Stimulated activated CD8-positive, alpha-beta memory T cell treated with anti-CD3 and anti-CD28 coated beads, Interleukin-2, amount 100 ng/mL, for 48 hours (primary cell): ENCODE measurements at regions not wholly inside any gene's neighbourhood (a gene's known extent, or its start where the extent isn't known, plus 50 kb on each side); places are given as distances from the start of the nearest gene placed in this dataset.
"Not testable (repeated sequence)": the region's sequence is repeated elsewhere in the genome, so short reads cannot be mapped to it uniquely, and the experiment has no call there.

Experiments
- DNase-seq, 2 donors: peaks; one replicate each; pipeline ENCODE4 v3.0.0-alpha.2; 2020; ENCODE audit warnings: low read depth in 2 of 2

DNA sequence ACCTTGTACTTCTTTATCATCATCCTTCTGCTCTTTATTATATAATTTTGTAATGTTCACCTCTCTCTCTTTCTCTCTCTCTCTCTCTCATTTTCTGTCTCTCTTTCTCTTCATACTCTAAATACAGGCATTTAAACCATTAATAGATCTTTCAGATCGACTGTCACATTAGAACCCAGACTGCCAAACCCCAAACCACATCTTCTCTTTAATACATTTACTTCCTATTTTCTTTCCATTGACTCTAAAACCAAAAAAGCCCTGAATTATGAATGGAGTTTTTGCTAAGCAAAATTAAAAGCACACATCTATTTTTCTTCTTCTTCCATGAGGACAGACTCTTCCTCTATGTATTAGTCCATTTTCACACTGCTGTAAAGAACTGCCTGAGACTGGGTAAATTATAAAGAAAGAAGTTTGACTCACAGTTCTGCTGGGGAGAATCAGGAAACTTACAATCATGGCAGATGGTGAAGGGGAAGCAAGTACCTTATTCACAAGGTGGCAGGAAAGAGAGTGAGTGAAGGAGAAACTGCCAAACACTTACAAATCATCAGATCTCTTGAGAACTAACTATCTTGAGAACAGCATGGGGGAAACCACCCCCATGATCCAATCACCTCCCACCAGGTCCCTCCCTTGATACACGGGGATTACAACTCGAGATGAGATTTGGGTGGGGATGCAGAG lies 272.7 kb upstream of the MGMT start:
- no peak for DNase-seq

DNA sequence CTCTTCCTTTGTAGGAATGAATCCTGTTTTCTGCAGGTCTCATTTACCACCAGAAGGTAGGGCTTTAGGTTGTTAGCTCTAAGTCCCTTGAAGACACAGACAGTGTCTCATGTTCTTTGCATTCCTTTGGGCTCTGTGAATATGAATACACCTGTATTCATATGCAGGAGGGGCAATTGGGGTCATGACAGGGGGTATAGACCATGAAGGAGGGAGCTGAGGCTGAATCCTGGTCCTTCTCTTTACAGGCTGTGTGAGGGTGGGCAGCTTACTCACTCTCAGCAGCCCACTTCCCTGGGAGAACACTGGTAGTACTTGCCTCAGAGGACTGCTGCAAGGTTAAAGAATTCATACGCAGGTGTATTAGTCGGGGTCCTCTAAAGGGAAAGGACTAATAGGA lies 267.2 kb upstream of the MGMT start:
- DNase-seq: no peak

DNA sequence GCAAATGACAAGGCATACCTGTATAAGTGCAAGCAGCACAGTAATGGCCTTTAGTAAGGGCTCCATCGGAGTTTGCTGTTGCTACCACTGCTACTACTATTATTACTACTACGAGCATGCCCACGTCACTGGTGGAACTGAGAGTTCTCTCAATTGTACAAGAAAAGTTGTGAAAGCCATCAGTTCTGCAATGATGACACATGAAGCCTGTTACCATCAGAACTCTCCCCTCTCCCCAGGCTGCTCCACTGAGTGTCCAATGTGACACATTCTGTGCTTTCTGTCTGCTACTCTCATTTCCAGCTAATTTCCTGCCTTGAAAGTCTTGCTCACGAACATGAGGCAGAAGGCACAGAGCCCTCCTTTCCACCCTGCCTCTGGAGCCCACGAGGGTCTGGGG lies 263.2 kb upstream of the MGMT start:
- no peak for DNase-seq

DNA sequence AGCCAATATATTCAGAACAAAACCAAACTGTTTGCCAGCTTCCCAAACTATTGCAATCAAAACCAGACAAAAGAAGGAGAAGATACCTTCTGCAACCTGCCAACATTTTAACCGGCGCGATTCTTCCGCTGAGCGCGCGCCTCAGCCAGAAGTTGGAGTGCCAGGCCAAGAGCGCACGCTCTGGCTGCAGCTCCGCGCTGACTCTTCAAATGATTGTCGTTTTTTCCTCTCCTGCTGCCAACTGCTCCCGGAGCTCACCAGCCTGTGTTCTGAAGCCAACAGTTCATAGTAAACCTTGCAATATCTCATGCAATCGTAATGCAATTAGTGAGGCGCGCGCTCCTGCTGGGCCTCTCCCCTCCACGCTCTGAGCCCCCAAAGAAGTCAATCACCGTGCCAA lies 259.7 kb upstream of the MGMT start:
- no peak for DNase-seq

DNA sequence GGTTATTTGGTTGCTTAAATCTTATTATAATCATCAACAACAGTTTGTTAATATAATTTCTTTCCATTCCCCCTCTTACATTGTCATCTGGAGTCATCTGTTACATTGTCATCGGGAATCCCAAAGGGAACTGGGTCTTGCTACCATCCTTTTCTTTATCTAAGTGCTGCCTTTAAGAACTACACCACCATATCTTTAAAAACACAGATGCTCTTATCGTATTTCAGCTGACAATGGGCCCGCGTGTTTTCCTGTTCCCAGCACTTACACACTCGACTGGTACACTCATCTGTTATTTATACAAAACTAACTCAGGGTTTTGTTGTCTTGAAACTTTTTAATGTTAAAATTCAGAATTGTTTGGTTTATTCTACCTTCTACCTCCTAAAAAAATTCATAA lies 256.2 kb upstream of the MGMT start:
- no peak for DNase-seq

DNA sequence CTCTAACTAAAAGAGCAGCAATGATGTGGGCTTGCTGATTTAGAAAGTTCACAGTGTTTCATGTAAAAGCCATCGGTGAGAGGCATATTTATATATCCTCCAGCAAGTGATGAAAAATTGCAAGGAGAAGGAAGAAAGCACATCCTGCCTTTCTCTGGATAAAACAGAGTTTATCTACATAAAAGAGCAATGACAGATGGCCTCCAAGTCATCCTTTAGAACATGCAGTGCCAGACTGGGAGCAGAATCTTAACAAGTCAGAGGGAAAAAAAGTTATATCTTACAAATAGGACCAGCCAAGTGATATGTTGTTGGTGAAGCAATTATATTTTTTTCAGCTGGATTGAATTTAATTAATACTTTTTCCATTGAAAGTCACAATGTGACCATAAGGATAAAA lies 253.8 kb upstream of the MGMT start:
- no peak for DNase-seq

DNA sequence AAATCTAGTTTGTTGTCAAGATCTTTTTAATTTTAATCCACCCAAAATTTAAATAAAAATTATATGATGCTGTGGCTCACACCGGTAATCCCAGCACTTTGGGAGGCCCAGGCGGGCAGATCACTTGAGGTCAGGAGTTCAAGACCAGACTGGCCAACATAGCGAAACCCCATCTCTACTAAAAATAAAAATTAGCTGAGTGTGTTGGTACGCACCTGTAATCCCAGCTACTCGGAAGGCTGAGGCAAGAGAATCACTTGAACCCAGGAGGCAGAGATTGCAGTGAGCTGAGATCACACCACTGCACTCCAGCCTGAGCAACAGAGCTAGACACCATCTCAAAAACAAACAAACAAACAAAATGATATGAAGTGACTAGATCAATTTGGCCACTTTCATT lies 253.0 kb upstream of the MGMT start:
- DNase-seq: not testable (repeated sequence)

DNA sequence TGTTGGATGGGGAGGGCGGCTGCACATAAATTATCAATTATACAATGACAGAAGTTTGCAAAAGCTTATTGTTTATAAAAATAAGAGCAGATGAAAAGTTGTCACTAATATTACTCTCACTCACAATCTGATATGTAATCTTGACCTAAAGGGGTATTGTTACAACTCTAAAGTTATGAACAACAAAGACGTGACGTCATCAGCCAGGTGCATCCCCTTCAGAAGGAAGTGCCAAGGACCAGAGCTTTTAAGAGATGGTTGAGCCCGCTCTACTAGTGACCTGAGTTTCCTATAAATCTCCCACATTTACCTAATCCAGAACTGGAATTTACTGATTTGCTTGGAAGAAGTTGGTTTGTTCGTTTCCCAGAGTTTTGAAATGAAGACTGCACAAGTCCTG lies 247.7 kb upstream of the MGMT start:
- no peak for DNase-seq

DNA sequence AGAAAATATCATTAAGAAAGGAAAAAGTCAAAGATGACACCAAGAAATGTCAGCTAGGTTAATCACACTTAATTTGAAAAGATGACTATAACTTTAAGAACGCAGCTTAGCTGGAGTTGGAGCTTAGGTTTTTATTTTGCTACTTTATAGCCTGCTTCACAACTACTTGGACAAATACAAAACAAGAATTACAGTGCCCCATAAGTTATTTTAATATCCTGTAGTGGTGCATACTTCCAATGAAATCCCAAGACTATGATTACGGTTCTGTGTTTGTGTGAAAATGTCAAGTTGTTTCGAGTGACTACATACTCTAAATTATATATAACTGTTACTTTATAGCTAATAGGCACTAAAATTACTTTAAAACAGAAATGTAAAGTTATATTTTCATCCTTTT lies 244.6 kb upstream of the MGMT start:
- DNase-seq: no peak

DNA sequence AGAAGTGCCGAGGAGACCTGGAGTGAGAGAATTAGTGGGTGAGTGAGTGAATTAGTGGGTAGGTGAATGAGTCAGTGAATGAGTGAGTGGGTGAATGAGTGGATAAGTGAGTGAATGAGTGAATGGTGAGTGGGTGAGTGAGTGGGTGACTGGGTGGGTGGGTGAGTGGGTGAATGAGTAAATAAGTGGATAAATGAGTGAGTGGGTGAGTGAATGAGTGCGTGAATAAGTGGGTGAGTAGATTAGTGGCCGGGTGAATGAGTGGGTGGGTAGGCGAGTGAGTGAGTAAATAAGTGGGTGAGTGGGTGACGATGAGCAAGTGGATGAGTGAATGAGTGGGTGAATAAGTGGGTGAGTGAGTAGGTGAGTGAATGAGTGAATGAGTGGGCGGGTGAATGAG lies 243.7 kb upstream of the MGMT start:
- no peak for DNase-seq

DNA sequence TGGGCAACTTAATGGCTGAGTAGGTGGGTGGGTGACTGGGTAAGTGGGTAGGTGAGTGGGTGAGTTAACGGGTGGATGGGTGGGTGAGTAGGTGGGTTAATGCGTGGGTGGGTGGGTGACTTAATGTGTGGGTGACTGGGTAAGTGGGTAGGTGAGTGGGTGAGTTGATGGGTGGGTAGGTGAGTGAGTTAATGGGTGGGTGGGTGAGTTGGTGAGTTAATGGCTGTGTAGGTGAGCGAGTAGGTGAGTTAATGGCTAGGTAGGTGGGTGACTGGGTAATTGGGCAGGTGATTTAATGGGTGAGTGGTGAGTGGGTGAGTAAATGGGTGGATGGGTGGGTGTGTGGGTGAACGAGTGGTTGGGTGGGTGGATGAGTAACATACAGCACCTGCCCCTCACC lies 243.0 kb upstream of the MGMT start:
- DNase-seq: no peak

DNA sequence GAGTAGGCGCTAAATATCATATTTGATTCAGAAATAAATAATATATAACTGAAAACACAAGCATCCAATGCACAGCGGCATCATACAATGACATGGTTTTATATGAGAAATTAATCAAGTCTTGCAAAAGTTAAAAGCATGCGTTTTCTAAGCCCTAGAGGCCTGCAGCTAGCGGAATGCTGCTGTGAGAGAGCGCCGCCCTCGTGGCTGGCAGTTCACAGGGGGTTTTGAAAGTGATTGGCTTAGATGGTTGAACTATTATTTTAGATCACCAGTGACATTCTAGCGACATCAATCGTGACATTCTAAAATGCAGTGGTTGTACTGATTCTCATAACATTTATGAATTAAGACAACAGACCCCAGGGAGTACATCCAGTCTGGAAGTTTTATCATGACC lies 235.2 kb upstream of the MGMT start:
- no peak for DNase-seq

DNA sequence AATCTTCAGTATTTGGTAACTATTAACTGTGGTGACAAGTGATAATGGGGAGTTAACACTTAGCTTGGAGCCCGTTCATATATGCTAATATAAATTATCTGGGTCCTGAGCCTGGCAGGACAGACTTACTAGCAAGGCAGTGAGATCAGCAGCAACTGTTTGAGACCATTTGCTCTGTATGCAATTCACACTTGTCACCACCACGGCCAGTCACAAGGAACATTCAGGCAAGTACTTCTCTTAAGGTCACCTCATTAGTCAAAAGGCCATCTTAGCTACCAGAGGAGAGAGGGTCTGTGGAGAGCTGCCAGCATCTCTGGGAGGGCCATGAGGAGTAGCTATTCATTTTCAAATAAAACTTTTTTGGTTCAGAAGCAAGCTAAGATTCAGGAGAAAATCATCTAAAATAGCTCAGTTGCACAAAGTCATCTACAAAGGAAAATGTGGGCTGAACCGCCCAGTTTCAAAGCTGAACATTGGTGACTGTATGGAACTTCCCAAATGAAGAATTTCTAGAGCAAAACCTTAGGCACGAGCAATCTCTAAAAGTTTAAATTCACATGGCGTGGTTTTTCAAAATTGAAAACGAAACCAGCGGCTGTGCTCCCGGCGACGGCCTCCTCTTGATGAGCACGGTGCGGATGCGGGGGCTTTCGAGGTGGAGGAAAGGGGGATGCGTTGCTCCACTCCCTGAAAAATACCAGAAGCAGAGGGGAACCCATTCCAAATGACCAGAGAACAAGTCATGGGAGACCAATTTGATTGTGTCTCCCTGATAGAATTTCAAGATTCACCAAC lies 233.5 kb upstream of the MGMT start:
- DNase-seq: no peak

DNA sequence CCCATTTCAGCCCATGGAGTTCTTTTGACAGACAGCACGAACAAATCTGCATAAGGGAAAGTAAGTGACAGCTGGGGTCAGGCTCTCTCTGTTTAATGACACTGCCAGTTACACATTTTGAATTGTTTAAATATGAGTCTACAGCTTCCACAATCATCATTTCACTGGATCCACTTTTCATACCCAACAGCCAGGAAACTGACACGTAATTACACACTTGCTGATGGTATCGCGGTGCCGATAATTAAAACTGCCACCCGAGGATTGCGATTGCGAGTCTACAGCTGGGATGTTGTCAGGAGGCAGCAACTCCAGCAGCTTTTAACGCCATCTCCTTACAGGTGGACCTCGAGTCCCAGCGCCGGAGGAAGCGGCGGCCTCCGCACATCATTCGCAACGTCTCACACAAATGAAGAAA lies 230.8 kb upstream of the MGMT start:
- DNase-seq: no peak

DNA sequence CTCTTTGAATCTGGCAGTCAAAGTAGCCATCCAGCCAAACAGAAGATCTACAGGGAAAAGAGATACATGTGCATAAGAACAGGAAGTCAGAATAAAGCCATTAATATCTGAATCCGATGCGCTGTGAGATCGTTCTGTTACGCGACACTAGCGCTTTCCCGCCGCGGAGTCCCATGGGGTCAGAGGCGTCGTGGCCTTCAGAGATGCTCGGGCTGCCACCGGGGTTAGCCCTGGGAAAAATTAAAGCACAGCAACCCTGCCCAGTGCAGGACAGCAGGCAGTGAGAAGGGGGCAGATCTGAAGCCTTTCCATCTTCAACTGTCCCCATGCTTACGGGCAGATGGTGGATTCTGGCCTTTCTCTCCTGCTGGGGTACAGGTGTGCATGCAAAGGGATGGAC lies 225.6 kb upstream of the MGMT start:
- DNase-seq: no peak

DNA sequence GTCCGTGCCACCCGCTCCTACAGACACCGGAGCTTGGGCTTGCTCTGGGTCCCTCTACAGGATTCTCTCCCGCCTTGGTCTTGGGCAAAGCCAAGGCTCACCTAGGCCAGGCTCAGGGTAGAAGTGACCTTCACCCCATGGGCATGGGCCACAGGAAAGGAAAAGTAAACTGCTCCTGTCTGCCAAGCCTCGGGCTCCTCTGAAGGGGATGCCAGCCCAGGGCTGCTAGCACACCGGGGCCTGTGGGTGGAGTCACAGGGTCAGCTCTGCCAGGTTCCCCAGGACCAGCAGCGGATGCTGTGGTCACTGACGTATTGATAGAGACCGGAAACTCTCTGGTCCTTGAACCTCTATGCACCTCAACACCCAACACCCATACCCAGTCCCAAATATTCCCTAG lies 222.7 kb upstream of the MGMT start:
- DNase-seq: no peak

DNA sequence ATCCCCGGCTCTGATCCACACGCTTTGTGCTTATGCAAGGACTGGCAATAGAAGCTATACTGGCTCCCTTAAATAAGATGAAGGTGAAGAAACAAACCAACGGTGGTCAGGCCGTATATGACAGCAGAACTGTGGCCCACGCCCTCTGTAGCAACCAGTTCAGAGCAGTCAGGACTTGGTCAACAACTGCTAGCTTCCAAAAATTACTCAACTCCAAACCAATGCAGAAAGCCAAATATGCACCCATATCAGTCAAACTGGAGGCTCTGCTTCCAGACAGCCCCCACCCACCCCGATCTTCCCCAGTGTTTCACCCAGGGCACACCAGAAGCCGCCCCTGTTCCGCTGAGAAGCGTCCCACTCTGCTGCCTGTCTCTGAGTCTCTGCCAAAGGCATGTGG lies 222.3 kb upstream of the MGMT start:
- no peak for DNase-seq

DNA sequence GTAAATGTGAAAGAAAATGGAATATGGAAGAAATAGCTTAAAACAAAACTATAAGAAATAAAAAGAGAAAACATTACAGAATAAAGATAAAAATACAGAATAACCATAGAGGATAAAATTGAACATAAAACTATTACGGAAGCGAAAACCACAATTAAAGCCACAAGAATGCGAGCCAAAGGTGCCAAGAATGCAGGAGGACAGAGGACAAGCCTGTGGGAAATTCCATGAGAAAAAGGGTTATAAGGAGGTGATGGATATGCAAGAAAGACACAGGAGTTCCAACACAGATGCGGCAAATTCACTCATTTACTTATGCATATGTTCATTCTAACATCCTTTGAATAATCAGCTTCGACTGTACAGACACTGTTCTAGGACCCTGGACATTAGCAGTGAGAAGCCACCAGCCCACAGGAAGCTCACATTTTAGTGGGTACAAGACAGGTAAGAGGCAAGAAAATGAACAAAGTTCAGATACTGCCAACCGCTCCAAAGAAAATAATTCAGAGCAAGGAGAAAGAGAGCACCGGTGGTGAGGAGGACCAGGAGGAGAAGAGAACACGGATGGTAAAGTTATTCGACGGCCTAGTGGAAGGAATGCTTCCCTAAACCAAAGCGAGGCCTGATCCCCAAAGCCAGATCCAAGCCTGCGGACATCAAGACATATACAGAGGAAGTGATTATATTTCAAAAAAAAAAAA lies 213.7 kb upstream of the MGMT start:
- DNase-seq: no peak

DNA sequence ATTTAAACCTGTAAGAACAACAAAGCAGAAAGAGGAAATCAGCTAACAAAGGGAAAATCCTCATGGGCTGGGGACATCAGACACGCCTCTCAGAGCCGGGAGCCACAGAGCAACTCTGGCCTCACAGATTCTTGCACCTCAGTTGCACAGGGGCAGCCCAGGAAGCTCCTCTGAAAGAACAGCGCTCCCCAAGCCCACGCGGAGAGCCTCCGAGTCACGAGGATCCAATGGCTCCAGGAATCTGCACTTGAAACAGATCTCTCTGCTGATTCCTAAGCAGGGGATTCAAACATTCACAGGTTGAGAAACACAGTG lies 213.2 kb upstream of the MGMT start:
- DNase-seq: no peak

DNA sequence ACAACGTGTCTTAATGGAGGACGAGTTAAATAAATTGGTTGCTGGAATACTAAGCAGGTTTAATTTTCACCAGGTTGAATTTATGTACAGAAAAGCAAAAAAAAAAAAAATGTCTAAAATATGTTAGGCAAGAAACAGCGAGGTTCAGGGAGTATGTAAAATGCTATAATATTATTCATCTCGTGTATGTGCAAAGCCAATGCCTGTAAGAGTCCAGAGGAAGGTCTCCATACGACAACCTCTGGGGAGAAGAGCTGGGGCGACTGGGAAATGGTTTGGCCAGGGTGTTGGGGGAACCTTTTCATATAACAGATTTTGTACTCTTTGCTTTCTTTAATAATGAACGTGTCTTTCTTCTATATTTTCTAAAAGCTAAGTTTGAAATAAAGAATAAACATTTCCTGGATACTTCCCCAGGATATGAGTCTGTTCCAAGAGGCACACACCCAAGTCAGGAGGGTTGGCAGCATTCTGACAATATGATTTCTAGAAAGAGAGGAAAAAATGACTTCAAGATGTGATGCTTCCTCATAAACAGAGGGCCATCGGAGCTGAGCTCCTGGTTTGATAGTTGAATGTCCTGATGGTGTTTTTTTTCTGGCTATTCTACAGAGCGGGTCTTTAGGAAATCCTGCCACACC lies 208.6 kb upstream of the MGMT start:
- DNase-seq: no peak

DNA sequence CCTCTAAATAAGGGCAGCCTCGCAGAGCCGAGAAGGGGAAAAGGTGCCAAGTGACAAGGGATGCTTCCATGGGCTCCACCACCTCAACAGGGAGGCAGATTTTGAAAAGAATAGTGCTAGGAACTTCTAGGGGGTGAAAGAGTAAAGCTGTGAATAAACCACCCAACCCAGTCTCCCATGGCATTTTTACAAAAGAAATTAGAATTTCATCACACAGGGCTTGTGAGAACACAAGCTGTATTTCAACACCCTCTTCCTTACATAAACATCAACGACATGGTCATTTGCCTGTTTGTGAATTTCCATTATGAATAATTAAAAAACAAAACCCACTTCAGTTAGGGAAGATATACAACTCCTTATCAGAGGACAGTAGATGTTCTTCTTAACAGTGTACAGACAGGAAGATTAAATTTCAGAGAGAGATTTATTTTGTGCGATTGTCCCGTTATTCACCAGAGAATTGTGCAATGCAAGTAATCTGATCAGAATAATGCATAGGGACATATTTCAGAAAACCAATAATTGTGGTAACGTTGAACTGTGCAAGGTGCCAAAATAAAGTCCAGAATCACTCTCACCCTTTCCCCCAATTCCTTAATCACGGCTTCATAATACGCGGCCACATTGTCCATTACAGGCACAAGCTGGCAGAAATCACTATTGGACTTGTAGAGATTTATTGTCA lies 207.8 kb upstream of the MGMT start:
- DNase-seq: no peak

DNA sequence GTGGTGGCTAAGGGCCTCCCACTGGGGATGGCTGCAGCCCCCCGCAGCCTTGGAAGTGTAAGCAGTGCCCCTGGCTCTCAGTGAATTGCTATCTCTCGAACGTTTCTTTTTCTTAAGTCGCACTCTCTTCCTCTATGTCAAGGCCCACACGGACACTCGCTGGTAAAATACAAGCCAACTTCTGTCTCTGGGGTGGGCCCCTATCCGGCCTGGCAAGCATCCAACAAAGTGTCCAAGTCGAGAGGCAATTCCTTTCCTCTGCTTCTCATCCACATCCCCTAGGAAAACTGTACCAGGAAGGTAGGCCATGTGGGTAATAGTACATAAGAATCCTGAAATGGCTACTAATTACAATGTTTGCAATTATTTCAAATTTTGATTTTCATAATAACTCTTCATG lies 194.9 kb upstream of the MGMT start:
- no peak for DNase-seq
